ENCODE measurements at regions not wholly inside any gene's neighbourhood (a gene's known extent, or its start where the extent isn't known, plus 50 kb on each side); places are given as distances from the start of the nearest gene placed in this dataset.

- peaks cover 6% of the 10 kb centered on the region for H3K36me3 Mint-ChIP-seq (ENCODE audit: low read depth)
- no peaks in the 10 kb centered on the region for H3K27me3 Mint-ChIP-seq
- no peak overlapping the region for H3K27ac Mint-ChIP-seq
- POLR2A ChIA-PET = no interaction called here
- no peak overlapping the region for H3K4me3 Mint-ChIP-seq
- CTCF ChIA-PET = interaction anchor here (1.2 kb wide), 1 partner anchor 12 kb away, joined by 3 read pairs; no protein-coding TSS in a partner anchor
- DNase-seq = no peak
- peaks cover 31% of the 10 kb centered on the region for H3K4me1 Mint-ChIP-seq
- H3K9me3 Mint-ChIP-seq = peaks cover 4% of the 10 kb centered on the region
Measured at GRCh38 chr5:56529666-56530430, 285.5 kb upstream of the MAP3K1 start.

DNA sequence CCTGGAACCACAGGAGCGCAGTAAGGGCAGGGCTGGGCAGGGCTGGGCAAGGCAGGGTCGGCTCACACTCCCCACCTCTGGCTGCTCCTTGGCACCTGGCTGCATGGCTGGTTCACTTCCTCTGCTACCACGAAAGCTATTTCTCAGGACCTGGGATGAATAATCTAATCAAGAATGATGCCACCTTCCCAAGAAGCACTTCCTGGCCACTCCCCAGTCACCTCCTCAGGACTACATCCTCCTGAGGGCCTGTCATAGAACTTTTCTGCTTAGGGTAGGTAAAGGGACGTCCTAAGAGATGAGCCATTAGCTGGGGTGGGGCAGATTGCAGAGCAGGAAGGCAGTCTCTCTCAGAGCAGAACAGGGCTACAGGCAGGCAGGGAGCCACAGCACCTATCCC, 288.2 kb upstream of the MAP3K1 start:
- no peak overlapping the region for H3K27ac Mint-ChIP-seq
- peaks cover 12% of the 10 kb centered on the region for H3K4me1 Mint-ChIP-seq
- H3K4me3 Mint-ChIP-seq = no peak overlapping the region
- no peaks in the 10 kb centered on the region for H3K27me3 Mint-ChIP-seq
- no peak for DNase-seq
- CTCF ChIA-PET = interaction anchor here (0.8 kb wide), 1 partner anchor 9 kb away, joined by 3 read pairs; no protein-coding TSS in a partner anchor
- POLR2A ChIA-PET = no interaction called here
- peaks cover 3% of the 10 kb centered on the region for H3K36me3 Mint-ChIP-seq (ENCODE audit: low read depth)
- peaks cover 3% of the 10 kb centered on the region for H3K9me3 Mint-ChIP-seq

- H3K4me1 Mint-ChIP-seq = peaks cover 12% of the 10 kb centered on the region
- POLR2A ChIA-PET = no interaction called here
- CTCF ChIA-PET = interaction anchor here (1.0 to 1.5 kb wide), 2 partner anchors 9 to 11 kb away, joined by 3 read pairs; no protein-coding TSS in a partner anchor
- no peaks in the 10 kb centered on the region for H3K9me3 Mint-ChIP-seq
- no peak for DNase-seq
- H3K4me3 Mint-ChIP-seq = no peak overlapping the region
- H3K36me3 Mint-ChIP-seq (ENCODE audit: low read depth) = no peaks in the 10 kb centered on the region
- H3K27ac Mint-ChIP-seq = no peak overlapping the region
- H3K27me3 Mint-ChIP-seq = no peaks in the 10 kb centered on the region
Measured at GRCh38 chr5:56525113-56525512, 290.2 kb upstream of the MAP3K1 start.

DNA sequence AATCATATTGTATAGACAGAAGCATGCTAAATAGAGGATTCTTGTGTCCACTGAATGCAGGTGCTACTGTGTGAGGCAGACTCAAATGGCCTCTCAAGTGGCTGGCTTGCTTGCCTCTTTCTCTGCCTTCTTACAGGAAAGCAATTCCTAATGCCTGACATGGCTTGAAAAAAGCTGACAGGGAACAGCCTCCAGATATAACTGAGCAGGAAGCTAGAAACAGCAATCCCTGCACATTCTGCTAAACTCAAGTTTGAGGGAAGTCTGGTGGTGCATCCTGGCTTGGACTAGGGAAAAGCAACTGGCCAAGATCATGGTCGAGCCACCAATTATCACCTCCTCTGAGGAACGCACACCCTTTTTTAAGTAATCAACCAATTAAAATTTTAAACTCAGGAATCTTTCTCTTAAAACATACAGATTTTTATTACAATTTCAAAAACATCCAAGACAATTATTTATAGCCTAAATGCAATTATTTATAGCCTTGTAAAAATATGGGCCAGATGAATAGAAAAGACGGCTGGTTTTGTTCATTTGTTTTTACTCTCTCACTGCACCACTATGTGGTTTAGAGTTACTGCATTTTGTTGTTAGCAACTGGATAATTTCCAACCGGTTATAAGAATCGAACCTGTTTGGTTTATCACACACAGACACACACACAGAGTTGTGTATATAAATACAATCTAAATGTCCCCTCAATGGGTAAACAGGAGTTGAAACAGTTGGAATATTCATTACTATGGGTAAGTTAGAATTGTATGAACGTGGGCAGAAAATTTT, 290.9 kb upstream of the ANKRD55 start:
- H3K4me3 Mint-ChIP-seq = no peak overlapping the region
- H3K27ac Mint-ChIP-seq = no peak overlapping the region
- ChIA-PET POLR2A (interaction anchor here (0.8 kb wide), 1 partner anchor 58 kb away, joined by 3 read pairs; no protein-coding TSS in a partner anchor), CTCF (no interaction called here)
- no peaks in the 10 kb centered on the region for H3K27me3 Mint-ChIP-seq
- peaks cover 13% of the 10 kb centered on the region for H3K4me1 Mint-ChIP-seq
- H3K9me3 Mint-ChIP-seq = no peaks in the 10 kb centered on the region
- H3K36me3 Mint-ChIP-seq (ENCODE audit: low read depth) = no peaks in the 10 kb centered on the region
- DNase-seq = no peak

- H3K4me1 Mint-ChIP-seq = peaks cover 9% of the 10 kb centered on the region
- H3K4me3 Mint-ChIP-seq = no peak overlapping the region
- no peak overlapping the region for H3K27ac Mint-ChIP-seq
- no peaks in the 10 kb centered on the region for H3K9me3 Mint-ChIP-seq
- POLR2A ChIA-PET = interaction anchor here (0.8 kb wide), 1 partner anchor 57 kb away, joined by 3 read pairs; no protein-coding TSS in a partner anchor
- H3K27me3 Mint-ChIP-seq = no peaks in the 10 kb centered on the region
- DNase-seq = no peak
- H3K36me3 Mint-ChIP-seq (ENCODE audit: low read depth) = no peaks in the 10 kb centered on the region
- CTCF ChIA-PET = no interaction called here
Measured at GRCh38 chr5:56522960-56523359, 289.8 kb upstream of the ANKRD55 start.

GRCh38 chr5:56522169-56522568, 289.0 kb upstream of the ANKRD55 start:
- Mint-ChIP-seq H3K9me3 (no peaks in the 10 kb centered on the region), H3K27ac (no peak overlapping the region)

DNA sequence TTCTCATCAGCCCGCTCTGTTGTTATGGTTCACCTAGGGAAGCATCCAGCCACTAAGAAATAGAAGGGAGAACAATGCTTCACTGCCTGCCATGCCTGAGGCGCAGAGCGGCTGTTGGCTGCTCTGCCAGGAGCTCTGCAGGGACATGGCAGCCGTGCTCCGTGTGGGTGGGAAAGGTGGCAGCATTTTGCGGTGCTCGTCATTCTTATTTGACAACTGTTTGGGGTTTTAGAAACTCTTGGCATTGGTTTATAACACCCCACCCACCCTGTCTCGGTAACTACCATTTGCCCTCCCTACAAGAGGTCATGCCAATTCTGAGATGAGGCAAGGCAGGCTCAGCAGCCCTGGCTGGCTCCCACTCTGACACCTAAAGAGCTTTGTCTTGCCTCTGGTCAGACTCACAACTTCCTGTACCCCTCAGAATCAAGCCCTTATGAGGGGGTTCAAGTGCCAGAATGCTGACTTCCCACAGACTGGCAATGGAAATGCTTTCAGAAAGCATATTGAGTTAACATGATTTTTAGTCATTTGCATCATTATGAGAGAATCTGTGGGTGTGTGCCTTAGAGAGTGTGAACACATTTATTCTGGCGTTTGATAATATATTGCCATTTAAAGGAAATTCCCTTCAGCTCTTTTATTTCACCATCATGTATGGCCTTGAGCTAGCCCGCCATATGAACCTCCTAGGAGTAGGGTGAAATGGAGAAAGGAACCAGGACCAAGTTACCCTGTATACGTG, 288.0 kb upstream of the ANKRD55 start:
- DNase-seq = no peak
- Mint-ChIP-seq H3K4me1 (peaks cover 14% of the 10 kb centered on the region), H3K27ac (no peak overlapping the region), H3K36me3 (ENCODE audit: low read depth) (no peaks in the 10 kb centered on the region), H3K4me3 (no peak overlapping the region), H3K27me3 (no peaks in the 10 kb centered on the region), H3K9me3 (no peaks in the 10 kb centered on the region)
- CTCF ChIA-PET = interaction anchor here (1.3 kb wide), 2 partner anchors 8 to 21 kb away, joined by 3 read pairs; no protein-coding TSS in a partner anchor
- POLR2A ChIA-PET = interaction anchor here (0.6 kb wide), 1 partner anchor 9 kb away, joined by 3 read pairs; no protein-coding TSS in a partner anchor

More at GRCh38 chr5:56522169-56522568, 289.0 kb upstream of the ANKRD55 start:
- Mint-ChIP-seq H3K36me3 (ENCODE audit: low read depth) (no peaks in the 10 kb centered on the region), H3K27me3 (no peaks in the 10 kb centered on the region), H3K4me3 (no peak overlapping the region), H3K4me1 (peaks cover 9% of the 10 kb centered on the region)
- ChIA-PET POLR2A (no interaction called here), CTCF (no interaction called here)
- no peak for DNase-seq

GRCh38 chr5:56518820-56519219, 285.7 kb upstream of the ANKRD55 start:
- Mint-ChIP-seq H3K36me3 (ENCODE audit: low read depth) (no peaks in the 10 kb centered on the region), H3K27ac (no peak overlapping the region), H3K4me1 (peaks cover 14% of the 10 kb centered on the region), H3K4me3 (no peak overlapping the region), H3K9me3 (no peaks in the 10 kb centered on the region), H3K27me3 (no peaks in the 10 kb centered on the region)
- DNase-seq = no peak
- CTCF ChIA-PET = interaction anchor here (0.7 to 1.0 kb wide), 3 partner anchors 31 to 151 kb away, joined by 3 to 6 read pairs (median 3); no protein-coding TSS in a partner anchor
- POLR2A ChIA-PET = interaction anchor here (0.7 kb wide), 1 partner anchor 818 kb away, joined by 4 read pairs; no protein-coding TSS in a partner anchor

GRCh38 chr5:56517011-56517416, 283.9 kb upstream of the ANKRD55 start:
- H3K4me3 Mint-ChIP-seq = no peak overlapping the region
- peaks cover 27% of the 10 kb centered on the region for H3K4me1 Mint-ChIP-seq
- CTCF ChIA-PET = interaction anchor here (0.8 to 1.2 kb wide), 2 partner anchors 11 to 15 kb away, joined by 3 to 5 read pairs; no protein-coding TSS in a partner anchor
- no peak overlapping the region for H3K27ac Mint-ChIP-seq
- H3K36me3 Mint-ChIP-seq (ENCODE audit: low read depth) = no peaks in the 10 kb centered on the region
- no peaks in the 10 kb centered on the region for H3K27me3 Mint-ChIP-seq
- no peak for DNase-seq
- no peaks in the 10 kb centered on the region for H3K9me3 Mint-ChIP-seq
- POLR2A ChIA-PET = no interaction called here

- H3K27me3 Mint-ChIP-seq = no peaks in the 10 kb centered on the region
- peaks cover 27% of the 10 kb centered on the region for H3K4me1 Mint-ChIP-seq
- no peaks in the 10 kb centered on the region for H3K36me3 Mint-ChIP-seq (ENCODE audit: low read depth)
- CTCF ChIA-PET = interaction anchor here (0.6 to 1.2 kb wide), 4 partner anchors 9 to 338 kb away, joined by 3 to 5 read pairs (median 4); no protein-coding TSS in a partner anchor
- DNase-seq = no peak
- no peak overlapping the region for H3K4me3 Mint-ChIP-seq
- POLR2A ChIA-PET = no interaction called here
- H3K27ac Mint-ChIP-seq = no peak overlapping the region
- H3K9me3 Mint-ChIP-seq = no peaks in the 10 kb centered on the region
Measured at GRCh38 chr5:56516441-56516840, 283.3 kb upstream of the ANKRD55 start.

DNA sequence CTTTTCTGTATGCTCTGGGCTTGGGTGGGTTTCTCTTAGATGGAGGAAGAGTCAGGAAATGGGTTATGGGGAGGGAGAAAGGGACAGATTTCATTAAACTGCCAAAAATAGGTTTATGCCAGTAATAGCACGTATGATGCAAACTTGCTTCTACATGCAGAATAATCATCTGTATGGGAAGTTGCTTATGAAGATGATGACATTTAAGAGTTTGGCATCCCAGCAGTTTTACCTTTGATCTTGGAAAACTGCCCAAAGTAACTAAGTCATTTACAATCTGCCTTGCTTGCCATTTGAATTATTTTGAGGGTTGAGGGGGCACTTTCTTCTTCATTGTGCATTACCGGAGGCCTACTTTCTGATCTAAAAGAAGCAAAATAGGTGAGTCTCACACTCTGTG, 282.9 kb upstream of the ANKRD55 start:
- peaks cover 27% of the 10 kb centered on the region for H3K4me1 Mint-ChIP-seq
- H3K36me3 Mint-ChIP-seq (ENCODE audit: low read depth) = no peaks in the 10 kb centered on the region
- CTCF ChIA-PET = interaction anchor here (0.6 to 1.2 kb wide), 4 partner anchors 10 to 338 kb away, joined by 3 to 4 read pairs (median 3); no protein-coding TSS in a partner anchor
- POLR2A ChIA-PET = no interaction called here
- H3K27ac Mint-ChIP-seq = no peak overlapping the region
- H3K9me3 Mint-ChIP-seq = no peaks in the 10 kb centered on the region
- H3K27me3 Mint-ChIP-seq = no peaks in the 10 kb centered on the region
- no peak overlapping the region for H3K4me3 Mint-ChIP-seq
- DNase-seq = no peak

GRCh38 chr5:56515011-56515410, 281.9 kb upstream of the ANKRD55 start:
- Mint-ChIP-seq H3K27me3 (no peaks in the 10 kb centered on the region), H3K9me3 (no peaks in the 10 kb centered on the region), H3K36me3 (ENCODE audit: low read depth) (no peaks in the 10 kb centered on the region), H3K4me1 (peaks cover 27% of the 10 kb centered on the region), H3K27ac (no peak overlapping the region), H3K4me3 (no peak overlapping the region)
- POLR2A ChIA-PET = no interaction called here
- CTCF ChIA-PET = interaction anchor here (1.0 to 1.2 kb wide), 2 partner anchors 19 to 198 kb away, joined by 3 read pairs; no protein-coding TSS in a partner anchor
- DNase-seq = no peak

Measured in activated CD4-positive, alpha-beta T cell treated with anti-CD3 and anti-CD28 coated beads, Interleukin-2, amount 10 ng/mL, durations not matched to agents 7 days and 5 days (primary cell).